Gastroesophageal sphincter (tissue), 4 donors: ENCODE measurements at regions not wholly inside any gene's neighbourhood (a gene's known extent, or its start where the extent isn't known, plus 50 kb on each side); places are given as distances from the start of the nearest gene placed in this dataset.
"Not testable (repeated sequence)": the region's sequence is repeated elsewhere in the genome, so short reads cannot be mapped to it uniquely, and the experiment has no call there.

Experiments
- ATAC-seq: fragments of 150-250 bp; one replicate; pipeline ENCODE4 v1.9.1; 2016; ENCODE audit warnings: mild to moderate bottlenecking, moderate library complexity
- H3K27ac ChIP-seq, 4 donors: fragments of 200-600 bp; sonication (generic) in 3 of 4; 1 replicate in 3 of 4; 2 replicates in 1 of 4; pipeline ENCODE4 v1.5.1; 2016 to 2019
- H3K27me3 ChIP-seq: fragments of 200-600 bp; sonication (generic); one replicate; pipeline ENCODE4 v1.5.1; 2019
- H3K36me3 ChIP-seq, 2 donors: fragments of 200-600 bp; sonication (generic); one replicate each; pipeline ENCODE4 v1.5.1; 2019; ENCODE audit warnings: control low read depth in 1 of 2
- H3K4me1 ChIP-seq, 3 donors: fragments of 200-600 bp; sonication (generic); 1 replicate in 2 of 3; 2 replicates in 1 of 3; pipeline ENCODE4 v1.5.1; 2016 to 2019; ENCODE audit warnings: control low read depth in 2 of 3
- H3K4me3 ChIP-seq, 2 donors: fragments of 200-600 bp; sonication (generic); one replicate each; pipeline ENCODE4 v1.5.1; 2019; ENCODE audit warnings: mild to moderate bottlenecking in 1 of 2, moderate library complexity in 1 of 2
- H3K9me3 ChIP-seq, 3 donors: fragments of 200-600 bp; sonication (generic); one replicate each; pipeline ENCODE4 v1.5.1; 2017 to 2019; ENCODE audit warnings: control low read depth in 2 of 3
- CTCF ChIP-seq, 4 experiments: fragments of 200-600 bp in 2 of 4; fragments of 450-650 bp in 2 of 4; sonication (generic) in 1 of 4; IDR thresholded peaks; one replicate each; pipeline ENCODE4 v1.5.1; 2017 to 2019; ENCODE audit warnings: antibody characterized with exemption in 4 of 4, mild to moderate bottlenecking in 2 of 4, moderate library complexity in 2 of 4
- EP300 ChIP-seq: sonication (generic); formaldehyde crosslinking; IDR thresholded peaks from one replicate; pipeline ENCODE4 v1.6.1; 2017; ENCODE audit warnings: antibody characterized with exemption, mild to moderate bottlenecking
- POLR2A ChIP-seq, 2 donors: fragments of 450-650 bp; IDR thresholded peaks; one replicate each; pipeline ENCODE4 v1.6.1; 2017; ENCODE audit warnings: antibody characterized with exemption in 2 of 2, mild to moderate bottlenecking in 2 of 2, moderate library complexity in 1 of 2
- POLR2AphosphoS5 ChIP-seq: sonication (generic); formaldehyde crosslinking; IDR thresholded peaks from one replicate; pipeline ENCODE4 v1.6.1; 2017; ENCODE audit warnings: antibody characterized with exemption
- WGBS, 2 donors: methylation state at CpG; one replicate each; pipeline ENCODE4 v1.1.5; 2018; ENCODE audit warnings: low coverage in 1 of 2; 5-methylcytosine and 5-hydroxymethylcytosine counted together

DNA sequence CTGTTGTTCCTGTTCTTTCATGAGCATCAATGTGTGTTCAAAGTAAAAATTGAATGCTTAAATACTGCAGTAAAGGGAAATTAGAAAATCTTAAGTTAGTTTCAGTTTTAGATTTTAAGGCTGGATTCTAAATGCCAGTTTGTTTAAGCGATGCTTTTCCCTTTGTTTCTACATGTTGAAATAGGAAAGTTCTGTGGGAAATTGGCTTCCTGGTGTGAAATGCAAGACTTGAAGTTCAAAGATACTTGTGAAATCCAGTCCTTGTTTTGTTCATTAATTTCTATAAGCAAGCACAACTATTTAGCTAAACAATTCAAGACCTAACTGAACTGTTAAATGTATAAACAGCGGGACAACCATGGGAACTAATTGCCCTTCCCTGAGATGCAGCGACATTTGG is 149.1 kb downstream of the LYPLAL1 start:
- Histone ChIP-seq H3K4me3 (no peak overlapping the region), H3K27me3 (no peaks in the 10 kb centered on the region), H3K27ac (no peak overlapping the region), H3K36me3 (peaks cover 0 to 7% of the 10 kb centered on the region in 2 donors), H3K4me1 (no peaks in the 10 kb centered on the region), H3K9me3 (no peaks in the 10 kb centered on the region)
- WGBS, 2 donors = 94 to 96% methylated on average over 2 to 3 of the region's 3 CpGs
- TF ChIP-seq CTCF (IDR thresholded peaks at IDR 0.05) = no peak
- TF ChIP-seq POLR2AphosphoS5 = no peak
- no peak for TF ChIP-seq EP300
- ATAC-seq = no peak

- H3K27ac ChIP-seq, ATAC-seq, H3K27me3 ChIP-seq, H3K36me3 ChIP-seq, H3K4me3 ChIP-seq, H3K4me1 ChIP-seq: not testable (repeated sequence)
- H3K9me3 ChIP-seq = peaks cover 0 to 12% (median 0%) of the 10 kb centered on the region in 3 donors
- WGBS, 2 donors = 85 to 100% methylated on average over 3 to 5 of the region's 5 CpGs
These were observed 146.9 kb downstream of the LYPLAL1 start for GRCh38 chr1:219320563-219320962.

DNA sequence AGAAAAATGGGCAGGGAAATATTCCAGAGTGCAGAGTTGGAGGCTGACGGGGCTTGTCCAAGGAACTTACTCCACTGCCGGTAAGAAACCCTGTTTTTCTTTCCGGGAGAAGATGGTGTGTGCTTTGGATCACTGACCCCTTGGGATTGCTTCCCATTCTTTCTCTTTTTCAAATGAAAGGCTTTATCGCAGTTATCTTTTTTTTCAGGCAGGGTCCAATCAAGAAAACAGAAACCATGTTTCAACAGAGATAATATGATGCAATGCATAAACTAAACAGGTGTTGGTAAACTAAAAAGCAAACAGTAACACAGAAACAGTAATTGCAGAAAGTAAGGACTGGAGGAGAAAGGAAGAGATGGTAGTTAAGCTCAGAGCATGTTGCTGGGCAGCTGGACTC is 145.1 kb downstream of the LYPLAL1 start:
- Histone ChIP-seq H3K9me3 (peaks cover 0 to 15% (median 0%) of the 10 kb centered on the region in 3 donors), H3K36me3 (no peaks in the 10 kb centered on the region), H3K27me3 (no peaks in the 10 kb centered on the region), H3K4me3 (no peak overlapping the region), H3K4me1 (no peaks in the 10 kb centered on the region), H3K27ac (no peak overlapping the region)
- no peak for ATAC-seq
- 58 to 94% methylated on average over 2 to 3 of the region's 4 CpGs for WGBS, 2 donors
- TF ChIP-seq EP300 (no peak), CTCF (IDR thresholded peaks at IDR 0.05) (no peak), POLR2A (IDR thresholded peaks at IDR 0.05) (no peak), POLR2AphosphoS5 (no peak)

DNA sequence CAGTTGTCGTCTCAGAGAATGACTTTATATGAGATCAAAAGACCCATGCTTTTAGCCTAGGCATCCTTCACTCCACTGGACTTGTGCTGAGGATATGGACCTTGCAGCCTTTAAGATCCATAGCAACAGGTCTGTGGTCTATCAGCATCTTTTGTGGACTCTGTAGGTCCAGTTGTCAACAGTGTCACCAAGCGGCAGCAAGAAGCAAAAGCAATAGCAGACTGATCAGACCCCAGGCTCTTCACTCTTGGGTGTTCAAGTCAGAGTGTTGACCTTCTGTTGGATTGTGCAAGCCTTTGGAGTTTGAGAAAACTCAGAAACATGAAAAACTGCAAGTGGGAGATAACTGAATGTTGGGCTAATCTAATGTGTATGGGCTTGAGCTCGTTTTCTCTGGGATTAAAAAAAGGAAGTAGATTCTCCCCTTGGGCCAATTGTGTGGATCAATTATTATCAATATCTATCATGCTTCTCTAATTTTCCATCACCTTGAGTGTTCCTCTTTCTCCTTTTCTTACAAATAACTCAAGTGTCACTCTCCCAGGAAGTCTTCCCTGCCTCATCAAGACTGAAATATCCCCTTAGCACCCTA is 144.2 kb downstream of the LYPLAL1 start:
- H3K27me3 ChIP-seq = no peaks in the 10 kb centered on the region
- 90 to 92% methylated on average over 3 of the region's 3 CpGs for WGBS, 2 donors
- H3K4me1 ChIP-seq = no peaks in the 10 kb centered on the region
- no peaks in the 10 kb centered on the region for H3K36me3 ChIP-seq
- no peak for ATAC-seq
- no peak for TF ChIP-seq POLR2AphosphoS5
- TF ChIP-seq POLR2A (IDR thresholded peaks at IDR 0.05) = no peak
- TF ChIP-seq EP300 = no peak
- no peak for TF ChIP-seq CTCF (IDR thresholded peaks at IDR 0.05)
- no peak overlapping the region for H3K27ac ChIP-seq
- H3K4me3 ChIP-seq = no peak overlapping the region
- peaks cover 0 to 15% (median 0%) of the 10 kb centered on the region in 3 donors for H3K9me3 ChIP-seq

GRCh38 chr1:219316066-219316465 is 142.4 kb downstream of the LYPLAL1 start:
- no peak for TF ChIP-seq CTCF (IDR thresholded peaks at IDR 0.05)
- TF ChIP-seq EP300 = no peak
- no peak for TF ChIP-seq POLR2AphosphoS5
- TF ChIP-seq POLR2A (IDR thresholded peaks at IDR 0.05) = no peak
- H3K4me1 ChIP-seq = no peaks in the 10 kb centered on the region
- no peak overlapping the region for H3K4me3 ChIP-seq
- H3K36me3 ChIP-seq = no peaks in the 10 kb centered on the region
- ATAC-seq = no peak
- 92 to 100% methylated on average over 1 of the region's 1 CpG for WGBS, 2 donors
- H3K9me3 ChIP-seq = peaks cover 0 to 15% (median 0%) of the 10 kb centered on the region in 3 donors
- H3K27ac ChIP-seq = no peak overlapping the region
- no peaks in the 10 kb centered on the region for H3K27me3 ChIP-seq
